GM21717 (cell line): ENCODE measurements at regions not wholly inside any gene's neighbourhood (a gene's known extent, or its start where the extent isn't known, plus 50 kb on each side); places are given as distances from the start of the nearest gene placed in this dataset.
A peak's percentile ranks its signal among the peaks of the same experiment; 100 is the strongest.

Experiments
- ATAC-seq: cut with Tn5 transposase; IDR thresholded peaks from one replicate; pipeline ENCODE4 v1.9.1; 2021; ENCODE audit warnings: mild to moderate bottlenecking, moderate library complexity; ENCODE audit not compliant: unreplicated experiment

- no peak for ATAC-seq
Measured at GRCh38 chr2:136247204-136247950, 129.4 kb upstream of the CXCR4 start.

- ATAC-seq = peak; percentile 91
Measured at GRCh38 chr2:136246086-136246669, 128.2 kb upstream of the CXCR4 start.

- no peak for ATAC-seq
Measured at GRCh38 chr2:136245211-136245610, 127.3 kb upstream of the CXCR4 start.

- ATAC-seq = no peak
Measured at GRCh38 chr2:136244536-136244885, 126.6 kb upstream of the CXCR4 start.

GRCh38 chr2:136243638-136244535, 125.9 kb upstream of the CXCR4 start:
- no peak for ATAC-seq

GRCh38 chr2:136242687-136243277, 124.8 kb upstream of the CXCR4 start:
- ATAC-seq = no peak

- no peak for ATAC-seq
Measured at GRCh38 chr2:136242100-136242499, 124.2 kb upstream of the CXCR4 start.

GRCh38 chr2:136239079-136239685, 121.2 kb upstream of the CXCR4 start:
- ATAC-seq = no peak

GRCh38 chr2:136238286-136239078, 120.5 kb upstream of the CXCR4 start:
- peak; percentile 85 for ATAC-seq

- ATAC-seq = no peak
Measured at GRCh38 chr2:136236019-136236418, 118.1 kb upstream of the CXCR4 start.

- no peak for ATAC-seq
Measured at GRCh38 chr2:136235546-136235945, 117.6 kb upstream of the CXCR4 start.

- ATAC-seq = no peak
Measured at GRCh38 chr2:136234261-136234660, 116.3 kb upstream of the CXCR4 start.

GRCh38 chr2:136233298-136233697, 115.3 kb upstream of the CXCR4 start:
- no peak for ATAC-seq

- no peak for ATAC-seq
Measured at GRCh38 chr2:136232456-136233172, 114.7 kb upstream of the CXCR4 start.

GRCh38 chr2:136230464-136230863, 112.5 kb upstream of the CXCR4 start:
- ATAC-seq = no peak

- no peak for ATAC-seq
Measured at GRCh38 chr2:136226903-136227302, 109.0 kb upstream of the CXCR4 start.

GRCh38 chr2:136225950-136226835, 108.2 kb upstream of the CXCR4 start:
- no peak for ATAC-seq

- no peak for ATAC-seq
Measured at GRCh38 chr2:136223274-136223673, 105.3 kb upstream of the CXCR4 start.

- no peak for ATAC-seq
Measured at GRCh38 chr2:136222862-136223261, 104.9 kb upstream of the CXCR4 start.
